HG03432 (cell line): ENCODE measurements at regions not wholly inside any gene's neighbourhood (a gene's known extent, or its start where the extent isn't known, plus 50 kb on each side); places are given as distances from the start of the nearest gene placed in this dataset.
"Not testable (repeated sequence)": the region's sequence is repeated elsewhere in the genome, so short reads cannot be mapped to it uniquely, and the experiment has no call there.

Experiments
- ATAC-seq: cut with Tn5 transposase; IDR thresholded peaks from one replicate; pipeline ENCODE4 v1.9.1; 2021; ENCODE audit warnings: mild to moderate bottlenecking, moderate library complexity; ENCODE audit not compliant: unreplicated experiment

- ATAC-seq: no peak
Measured at GRCh38 chr5:87185838-87186237, 81.8 kb upstream of the RASA1 start.

- ATAC-seq: no peak
Measured at GRCh38 chr5:87188391-87188790, 79.3 kb upstream of the RASA1 start.

GRCh38 chr5:87190041-87190440 is 77.6 kb upstream of the RASA1 start:
- ATAC-seq: no peak

GRCh38 chr5:87190687-87191086 is 77.0 kb upstream of the RASA1 start:
- ATAC-seq: peak; percentile 77

- ATAC-seq: no peak
Measured at GRCh38 chr5:87191645-87192044, 76.0 kb upstream of the RASA1 start.

GRCh38 chr5:87195104-87195591 is 72.5 kb upstream of the RASA1 start:
- peak; percentile 77 for ATAC-seq

- no peak for ATAC-seq
Measured at GRCh38 chr5:87195616-87196015, 72.1 kb upstream of the RASA1 start.

- no peak for ATAC-seq
Measured at GRCh38 chr5:87198010-87198409, 69.7 kb upstream of the RASA1 start.

GRCh38 chr5:87199246-87199645 is 68.4 kb upstream of the RASA1 start:
- not testable (repeated sequence) for ATAC-seq

- ATAC-seq: not testable (repeated sequence)
Measured at GRCh38 chr5:87199704-87200103, 68.0 kb upstream of the RASA1 start.

- no peak for ATAC-seq
Measured at GRCh38 chr5:87210076-87210475, 57.6 kb upstream of the RASA1 start.

GRCh38 chr5:87210743-87211142 is 56.9 kb upstream of the RASA1 start:
- ATAC-seq: peak; percentile 55

- ATAC-seq: peak; percentile 28
Measured at GRCh38 chr5:87211676-87212075, 56.0 kb upstream of the RASA1 start.

GRCh38 chr5:87212183-87212582 is 55.5 kb upstream of the RASA1 start:
- ATAC-seq: not testable (repeated sequence)

GRCh38 chr5:87217480-87217879 is 50.2 kb upstream of the RASA1 start:
- ATAC-seq: not testable (repeated sequence)
